Sigmoid colon (tissue), 3 donors: ENCODE measurements at regions not wholly inside any gene's neighbourhood (a gene's known extent, or its start where the extent isn't known, plus 50 kb on each side); places are given as distances from the start of the nearest gene placed in this dataset.

Experiments
- POLR2A ChIP-seq, 2 donors: fragments of 450-650 bp; IDR thresholded peaks; one replicate each; pipeline ENCODE4 v1.6.1; 2016; ENCODE audit warnings: antibody characterized with exemption in 2 of 2, mild to moderate bottlenecking in 2 of 2, moderate library complexity in 2 of 2
- TF ChIP-seq, protein P1 (sequence below), 4 experiments: fragments of 450-650 bp in 3 of 4; fragments of 200-600 bp in 1 of 4; IDR thresholded peaks; one replicate each; pipeline ENCODE4 v1.5.1; 2016 to 2019; ENCODE audit warnings: antibody characterized with exemption in 4 of 4, mild to moderate bottlenecking in 3 of 4, moderate library complexity in 2 of 4

DNA sequence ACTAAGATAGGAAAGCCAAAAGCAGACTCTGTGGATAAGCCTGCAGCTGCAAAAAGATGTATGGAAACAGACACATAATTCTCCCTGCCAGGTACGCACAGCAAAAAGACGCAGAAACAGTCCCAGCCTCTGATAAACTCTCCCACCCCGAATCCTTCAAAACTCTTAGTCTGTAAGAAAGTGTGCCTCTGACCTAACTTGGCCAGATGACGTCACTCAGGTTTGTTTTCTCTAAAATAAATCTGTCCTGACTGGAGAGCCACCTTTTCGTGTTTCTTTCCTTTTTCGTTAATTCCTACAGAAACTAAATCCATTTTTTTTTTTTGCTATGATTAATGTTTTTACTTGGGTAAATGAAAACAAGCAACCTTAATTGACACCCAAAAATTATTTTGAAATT, 793.8 kb downstream of the SORCS1 start:
- no peak for TF ChIP-seq POLR2A (IDR thresholded peaks at IDR 0.05)
- TF ChIP-seq, protein P1, sequence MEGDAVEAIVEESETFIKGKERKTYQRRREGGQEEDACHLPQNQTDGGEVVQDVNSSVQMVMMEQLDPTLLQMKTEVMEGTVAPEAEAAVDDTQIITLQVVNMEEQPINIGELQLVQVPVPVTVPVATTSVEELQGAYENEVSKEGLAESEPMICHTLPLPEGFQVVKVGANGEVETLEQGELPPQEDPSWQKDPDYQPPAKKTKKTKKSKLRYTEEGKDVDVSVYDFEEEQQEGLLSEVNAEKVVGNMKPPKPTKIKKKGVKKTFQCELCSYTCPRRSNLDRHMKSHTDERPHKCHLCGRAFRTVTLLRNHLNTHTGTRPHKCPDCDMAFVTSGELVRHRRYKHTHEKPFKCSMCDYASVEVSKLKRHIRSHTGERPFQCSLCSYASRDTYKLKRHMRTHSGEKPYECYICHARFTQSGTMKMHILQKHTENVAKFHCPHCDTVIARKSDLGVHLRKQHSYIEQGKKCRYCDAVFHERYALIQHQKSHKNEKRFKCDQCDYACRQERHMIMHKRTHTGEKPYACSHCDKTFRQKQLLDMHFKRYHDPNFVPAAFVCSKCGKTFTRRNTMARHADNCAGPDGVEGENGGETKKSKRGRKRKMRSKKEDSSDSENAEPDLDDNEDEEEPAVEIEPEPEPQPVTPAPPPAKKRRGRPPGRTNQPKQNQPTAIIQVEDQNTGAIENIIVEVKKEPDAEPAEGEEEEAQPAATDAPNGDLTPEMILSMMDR (IDR thresholded peaks at IDR 0.05), result no peak
